ENCODE measurements at regions not wholly inside any gene's neighbourhood (a gene's known extent, or its start where the extent isn't known, plus 50 kb on each side); places are given as distances from the start of the nearest gene placed in this dataset.
A peak's percentile ranks its signal among the peaks of the same experiment; 100 is the strongest.

GRCh38 chr5:83780699-83781350 lies 60.2 kb upstream of the HAPLN1 start:
- Mint-ChIP-seq H3K9me3 (peaks cover 3% of the 10 kb centered on the region), H3K4me3 (no peak overlapping the region), H3K4me1 (peaks cover 11% of the 10 kb centered on the region), H3K27me3 (ENCODE audit: low read depth) (no peaks in the 10 kb centered on the region), H3K27ac (ENCODE audit: unreplicated experiment) (no peak overlapping the region), H3K36me3 (ENCODE audit: low read depth) (no peaks in the 10 kb centered on the region)
- TF ChIP-seq, protein P1, sequence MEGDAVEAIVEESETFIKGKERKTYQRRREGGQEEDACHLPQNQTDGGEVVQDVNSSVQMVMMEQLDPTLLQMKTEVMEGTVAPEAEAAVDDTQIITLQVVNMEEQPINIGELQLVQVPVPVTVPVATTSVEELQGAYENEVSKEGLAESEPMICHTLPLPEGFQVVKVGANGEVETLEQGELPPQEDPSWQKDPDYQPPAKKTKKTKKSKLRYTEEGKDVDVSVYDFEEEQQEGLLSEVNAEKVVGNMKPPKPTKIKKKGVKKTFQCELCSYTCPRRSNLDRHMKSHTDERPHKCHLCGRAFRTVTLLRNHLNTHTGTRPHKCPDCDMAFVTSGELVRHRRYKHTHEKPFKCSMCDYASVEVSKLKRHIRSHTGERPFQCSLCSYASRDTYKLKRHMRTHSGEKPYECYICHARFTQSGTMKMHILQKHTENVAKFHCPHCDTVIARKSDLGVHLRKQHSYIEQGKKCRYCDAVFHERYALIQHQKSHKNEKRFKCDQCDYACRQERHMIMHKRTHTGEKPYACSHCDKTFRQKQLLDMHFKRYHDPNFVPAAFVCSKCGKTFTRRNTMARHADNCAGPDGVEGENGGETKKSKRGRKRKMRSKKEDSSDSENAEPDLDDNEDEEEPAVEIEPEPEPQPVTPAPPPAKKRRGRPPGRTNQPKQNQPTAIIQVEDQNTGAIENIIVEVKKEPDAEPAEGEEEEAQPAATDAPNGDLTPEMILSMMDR (conservative IDR thresholded peaks at IDR 0.05) = no peak
- no peak for DNase-seq (ENCODE audit: low read depth, low spot score)

DNA sequence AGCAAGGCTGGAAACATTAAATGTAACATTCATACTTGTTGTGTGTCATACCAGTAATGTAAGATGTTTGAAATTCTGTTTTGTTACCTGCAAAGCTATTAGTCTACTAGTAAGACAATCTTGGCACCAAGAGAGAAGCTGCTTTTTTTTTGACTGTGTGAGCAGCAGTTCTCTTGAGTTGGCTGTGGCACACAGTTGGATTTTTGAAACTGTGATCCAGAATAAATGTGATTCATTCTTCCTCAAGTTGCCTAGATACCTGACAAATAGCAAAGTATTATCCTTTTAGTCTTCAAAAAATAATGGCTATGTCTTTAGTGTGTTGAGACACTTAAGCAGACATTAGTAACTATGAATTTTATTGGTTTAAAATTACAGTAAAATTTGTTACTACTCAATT lies 57.2 kb upstream of the HAPLN1 start:
- no peaks in the 10 kb centered on the region for H3K36me3 Mint-ChIP-seq (ENCODE audit: low read depth)

GRCh38 chr5:83776437-83777031 lies 55.9 kb upstream of the HAPLN1 start:
- no peak for DNase-seq (ENCODE audit: low read depth, low spot score)
- TF ChIP-seq, protein P1 (conservative IDR thresholded peaks at IDR 0.05) = no peak
- H3K27ac Mint-ChIP-seq (ENCODE audit: unreplicated experiment) = peak overlapping the region; percentile 83
- H3K36me3 Mint-ChIP-seq (ENCODE audit: low read depth) = peaks cover 2% of the 10 kb centered on the region
- H3K4me3 Mint-ChIP-seq = no peak overlapping the region
- H3K4me1 Mint-ChIP-seq = peaks cover 11% of the 10 kb centered on the region
- peaks cover 3% of the 10 kb centered on the region for H3K9me3 Mint-ChIP-seq
- no peaks in the 10 kb centered on the region for H3K27me3 Mint-ChIP-seq (ENCODE audit: low read depth)

More for the DNA sequence above, 57.2 kb upstream of the HAPLN1 start:
- no peak for DNase-seq (ENCODE audit: low read depth, low spot score)
- no peak overlapping the region for H3K4me3 Mint-ChIP-seq
- H3K27me3 Mint-ChIP-seq (ENCODE audit: low read depth) = no peaks in the 10 kb centered on the region
- peaks cover 3% of the 10 kb centered on the region for H3K9me3 Mint-ChIP-seq
- H3K4me1 Mint-ChIP-seq = peaks cover 11% of the 10 kb centered on the region
- no peak overlapping the region for H3K27ac Mint-ChIP-seq (ENCODE audit: unreplicated experiment)
- TF ChIP-seq, protein P1 (conservative IDR thresholded peaks at IDR 0.05) = no peak
